NCI-H446 (cell line): ENCODE measurements at regions not wholly inside any gene's neighbourhood (a gene's known extent, or its start where the extent isn't known, plus 50 kb on each side); places are given as distances from the start of the nearest gene placed in this dataset.
"Not testable (repeated sequence)": the region's sequence is repeated elsewhere in the genome, so short reads cannot be mapped to it uniquely, and the experiment has no call there.

ENCODE experiments used
- DNase-seq, 2 experiments: peaks; one replicate each; lab custom pipeline; 2025; lab: John Stamatoyannopoulos, UW

GRCh38 chr20:12201289-12201991 lies 283.7 kb downstream of the BTBD3 start:
- no peak for DNase-seq

GRCh38 chr20:12203399-12203798 lies 285.7 kb downstream of the BTBD3 start:
- DNase-seq, result no peak

DNA sequence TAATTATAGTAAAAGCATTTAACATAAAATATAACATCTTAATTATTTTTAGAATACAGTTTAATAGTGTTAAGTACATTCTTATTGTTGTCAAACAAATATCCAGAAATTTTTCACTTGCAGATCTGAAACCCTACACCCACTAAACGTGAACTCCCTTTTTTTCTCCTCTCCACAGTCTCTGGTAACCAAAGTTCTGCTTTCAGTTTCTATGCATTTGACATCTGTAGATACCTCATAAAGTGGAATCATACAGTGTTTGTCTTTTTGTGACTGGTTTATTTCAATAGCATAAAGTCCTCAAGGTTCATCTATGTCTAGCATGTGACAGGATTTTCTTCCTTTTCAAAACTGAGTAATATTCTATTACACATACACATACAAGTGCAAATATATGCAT lies 286.3 kb downstream of the BTBD3 start:
- no peak for DNase-seq

DNA sequence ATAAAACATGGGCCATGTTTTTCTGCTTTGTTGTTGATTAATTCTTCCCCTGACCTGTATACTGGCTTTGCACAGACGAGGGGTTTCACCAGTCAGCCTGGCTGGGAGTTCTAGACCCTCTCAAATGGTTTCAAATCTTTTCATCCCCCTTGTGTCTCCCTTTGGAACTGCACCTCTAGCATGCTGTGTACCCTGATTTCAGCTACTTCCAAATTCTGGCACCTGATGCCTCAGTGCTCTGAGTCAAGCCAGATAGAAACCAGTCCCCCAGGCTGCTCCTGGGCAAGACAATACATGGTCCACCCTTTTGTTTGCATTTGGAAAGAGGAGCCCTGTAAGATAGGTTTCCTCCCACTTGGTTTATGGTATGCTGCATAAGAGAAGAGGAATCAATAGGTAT lies 290.2 kb downstream of the BTBD3 start:
- peak; percentile 31 to 44 for DNase-seq

- DNase-seq, result no peak
Observed at GRCh38 chr20:12210591-12210990, 292.9 kb downstream of the BTBD3 start.

- DNase-seq, result no peak
Observed at GRCh38 chr20:12211361-12211760, 293.7 kb downstream of the BTBD3 start.

DNA sequence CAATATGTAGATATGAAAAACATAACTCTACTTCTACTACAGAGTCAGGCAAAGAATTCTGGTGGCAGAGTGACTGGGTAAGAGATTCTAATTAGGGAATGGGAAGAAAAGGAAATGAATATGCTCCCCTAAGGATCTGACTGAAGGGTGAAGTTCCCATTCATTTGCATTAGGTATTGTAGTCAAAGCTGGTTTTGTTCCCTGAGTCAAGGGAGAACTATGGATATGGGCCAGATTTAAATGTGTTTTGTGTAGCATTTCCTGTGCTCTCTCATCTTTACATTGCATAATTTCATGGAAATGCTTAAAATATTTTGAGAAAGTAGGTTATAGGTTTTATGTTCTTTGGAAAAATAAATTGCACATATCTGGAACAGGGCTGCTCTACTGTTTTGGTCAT lies 299.7 kb downstream of the BTBD3 start:
- no peak for DNase-seq

- no peak for DNase-seq
Observed at GRCh38 chr20:12219798-12220197, 302.1 kb downstream of the BTBD3 start.

DNA sequence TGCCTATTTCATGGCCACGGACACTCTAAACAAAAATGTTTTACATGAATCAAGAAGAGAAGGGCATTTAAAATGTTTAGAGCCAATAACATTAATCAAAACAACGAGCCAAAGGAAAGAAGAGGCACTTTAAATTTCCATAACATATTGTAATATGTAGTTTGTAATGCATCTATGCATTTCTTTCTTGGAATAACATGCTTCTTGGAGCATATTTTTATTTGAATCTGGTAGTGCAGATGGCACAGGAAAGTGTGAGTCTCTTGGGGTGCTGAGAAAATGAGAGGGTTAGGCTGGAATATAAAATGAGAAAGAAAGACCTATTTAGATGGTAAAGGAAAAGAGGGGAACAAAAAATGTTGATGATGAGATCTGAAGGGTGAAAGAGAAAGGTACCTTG lies 305.4 kb downstream of the BTBD3 start:
- no peak for DNase-seq

GRCh38 chr20:12225898-12226297 lies 308.2 kb downstream of the BTBD3 start:
- DNase-seq, result no peak

DNA sequence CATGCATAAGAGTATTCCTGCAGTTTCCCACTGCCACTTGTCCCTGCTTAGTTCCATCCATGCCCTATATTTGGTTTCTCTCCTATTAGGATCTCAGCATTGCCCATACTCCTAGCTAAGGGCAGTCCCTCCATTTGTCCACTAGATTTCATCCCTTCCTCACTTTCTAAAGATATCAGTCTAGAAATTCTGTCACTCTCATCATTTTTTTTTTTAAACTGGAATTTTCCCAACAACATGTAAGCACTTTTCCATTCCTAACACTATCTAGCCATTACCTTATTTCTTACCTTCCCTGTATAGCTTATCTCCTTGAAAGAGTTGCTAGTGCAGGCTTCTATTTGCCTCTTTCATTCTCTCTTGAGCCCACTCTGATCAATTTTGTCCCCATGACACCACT lies 312.2 kb downstream of the BTBD3 start:
- no peak for DNase-seq

DNA sequence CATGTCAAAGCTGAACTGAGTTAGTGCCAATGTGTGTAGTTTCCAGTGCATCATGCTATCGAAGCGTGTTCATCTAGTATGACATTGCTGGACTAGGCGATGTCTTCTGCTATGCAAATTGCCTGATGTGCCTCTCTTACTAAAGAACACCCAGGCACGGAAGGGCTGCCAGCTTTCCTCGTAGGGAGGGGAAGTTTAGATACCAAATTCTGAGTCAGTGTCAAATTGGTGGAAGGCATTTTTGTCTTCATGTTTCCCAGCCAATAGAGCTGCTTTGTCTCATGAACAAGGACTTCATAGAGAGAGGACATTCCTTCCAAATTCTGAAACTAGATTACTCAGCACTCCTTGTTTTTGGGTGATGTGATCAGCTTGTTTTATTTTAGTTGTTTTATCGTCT lies 320.1 kb downstream of the BTBD3 start:
- DNase-seq, result peak in 1 of 2 experiments; percentile 29

DNA sequence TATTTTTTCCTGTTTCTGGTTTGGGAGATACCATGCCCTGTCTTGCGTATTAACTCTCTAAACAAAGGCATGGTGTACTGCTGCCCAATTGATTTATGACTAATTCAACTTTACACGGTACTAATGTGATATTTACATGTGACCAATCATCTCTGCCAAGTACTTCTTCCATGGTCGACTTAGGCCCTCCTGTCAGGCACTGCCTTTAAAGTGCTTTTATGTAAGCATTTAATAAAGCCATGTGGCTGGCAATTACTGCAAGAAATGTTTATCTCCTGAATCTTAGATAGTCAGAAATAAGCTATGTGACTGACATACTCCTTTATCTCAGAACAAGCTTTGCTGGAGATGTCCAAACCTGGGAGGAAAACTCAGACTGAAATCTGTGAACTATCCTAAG lies 323.4 kb downstream of the BTBD3 start:
- DNase-seq, result peak in 1 of 2 experiments; percentile 8

GRCh38 chr20:12243327-12243726 lies 325.6 kb downstream of the BTBD3 start:
- no peak for DNase-seq

DNA sequence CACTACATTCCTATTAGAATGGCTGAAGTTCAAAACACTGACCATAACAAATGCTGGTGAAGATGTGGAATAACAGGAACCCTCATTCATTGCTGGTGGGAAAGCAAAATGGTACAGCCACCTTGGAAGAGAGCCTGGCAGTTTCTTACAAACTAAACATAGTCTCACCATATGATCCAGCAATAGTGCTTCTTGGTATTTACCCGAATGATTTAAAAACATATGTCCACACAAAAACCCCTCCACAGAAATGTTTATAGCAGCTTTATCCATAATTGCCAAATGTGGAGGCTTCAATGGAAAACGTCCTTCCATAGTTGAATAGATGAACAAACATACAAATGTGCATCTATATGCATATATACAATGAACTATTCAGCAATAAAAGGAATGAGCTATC lies 330.8 kb downstream of the BTBD3 start:
- DNase-seq, result no peak

- not testable (repeated sequence) for DNase-seq
Observed at GRCh38 chr20:12250661-12251060, 333.0 kb downstream of the BTBD3 start.

DNA sequence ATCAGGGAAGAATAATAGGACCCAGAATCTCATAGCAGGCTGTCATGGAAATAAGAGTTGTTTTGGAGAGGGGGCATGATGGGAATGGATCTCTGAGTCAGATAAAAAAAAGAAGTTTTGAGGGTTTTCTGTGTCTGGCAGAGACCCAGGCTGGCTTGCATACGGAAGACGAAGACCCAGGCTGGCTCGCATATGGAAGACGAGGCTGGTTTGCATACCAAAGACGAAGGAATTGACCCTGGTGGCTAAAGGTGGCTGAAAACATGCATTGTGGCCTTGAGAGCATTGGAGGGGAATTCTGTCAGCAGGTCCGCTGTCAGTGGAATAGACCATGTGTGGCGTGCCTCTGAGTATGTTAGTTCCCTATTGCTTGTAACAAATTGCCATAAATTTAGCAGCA lies 335.1 kb downstream of the BTBD3 start:
- DNase-seq, result no peak

DNA sequence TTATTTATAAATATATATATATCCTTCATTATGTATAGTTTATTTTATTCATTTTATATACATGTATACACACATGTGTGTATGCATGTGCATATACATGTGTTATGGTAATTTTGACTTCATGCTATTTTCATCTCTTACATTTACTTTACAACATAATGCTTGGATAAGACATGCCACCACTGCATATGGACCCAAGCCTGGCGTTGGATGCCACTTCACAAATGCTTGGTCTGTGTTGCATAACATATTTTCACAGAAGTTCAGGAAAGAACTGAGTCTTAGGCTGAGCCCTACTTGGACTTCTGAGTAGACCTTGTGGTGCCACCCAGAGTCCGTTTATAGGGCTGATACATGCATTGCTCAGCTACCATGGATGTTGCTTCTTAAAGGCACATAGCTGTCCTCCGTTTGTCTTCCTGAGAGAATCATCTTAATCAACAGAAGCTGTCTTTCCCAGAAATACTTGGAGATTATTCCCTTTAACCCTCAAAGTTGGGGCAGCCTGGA lies 337.8 kb downstream of the BTBD3 start:
- DNase-seq, result peak in 1 of 2 experiments; percentile 5

- no peak for DNase-seq
Observed at GRCh38 chr20:12256806-12257205, 339.1 kb downstream of the BTBD3 start.

DNA sequence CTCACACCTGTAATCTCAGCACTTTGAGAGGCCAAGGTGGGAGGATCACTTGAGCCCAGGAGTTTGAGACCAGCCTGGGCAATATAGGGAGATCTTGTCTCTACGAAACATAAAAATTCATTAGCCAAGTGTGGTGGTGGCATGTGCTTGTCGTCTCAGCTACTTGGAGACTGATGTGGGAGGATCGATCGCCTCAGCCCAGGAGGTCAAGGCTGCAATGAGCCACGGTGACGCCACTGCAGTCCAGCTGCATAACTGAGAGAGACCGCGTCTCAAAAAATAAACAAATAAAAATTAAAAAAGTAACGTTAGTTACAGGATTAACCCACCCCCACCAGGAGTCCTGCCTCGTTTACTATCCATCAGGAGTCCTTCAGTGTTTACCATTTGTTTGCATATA lies 345.1 kb downstream of the BTBD3 start:
- DNase-seq, result no peak

DNA sequence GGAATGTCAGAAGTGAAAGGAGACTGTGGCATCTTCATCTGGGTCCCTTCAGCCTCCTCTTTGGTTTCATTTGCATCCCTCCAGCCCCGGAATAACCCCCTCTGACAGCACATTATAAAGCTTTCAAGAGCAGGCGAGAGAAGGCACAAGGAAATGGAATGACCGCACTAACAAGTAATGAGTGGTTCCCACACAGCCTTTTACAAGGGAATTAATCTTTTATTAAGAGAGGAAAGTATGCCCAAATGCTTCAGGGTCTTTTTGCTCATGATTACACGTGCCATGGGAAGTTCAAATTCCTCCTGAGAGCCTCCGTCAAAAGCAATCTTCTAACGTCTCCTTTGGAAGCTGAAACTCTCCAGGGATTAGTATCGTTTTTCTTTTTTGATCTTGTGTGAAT lies 347.0 kb downstream of the BTBD3 start:
- DNase-seq, result no peak

- DNase-seq, result no peak
Observed at GRCh38 chr20:12265662-12266061, 348.0 kb downstream of the BTBD3 start.

DNA sequence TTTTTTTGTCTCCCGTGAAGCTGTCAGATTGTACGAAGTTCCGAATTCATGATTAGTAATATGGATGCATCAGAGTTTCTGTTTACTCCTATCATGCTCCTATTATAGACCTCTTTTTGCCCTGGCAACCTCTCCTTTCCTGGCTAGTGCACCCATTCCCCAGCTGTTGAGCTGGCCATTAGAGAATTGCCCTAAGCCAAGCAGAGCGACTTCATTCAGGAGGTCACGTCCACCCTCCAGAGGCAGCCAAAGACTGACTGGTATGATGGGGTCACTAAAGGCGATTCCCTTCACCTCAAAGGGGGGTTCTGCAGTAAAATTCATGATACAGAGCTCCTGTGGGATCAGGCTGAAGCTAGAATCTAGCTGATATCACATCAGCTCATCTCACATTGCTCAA lies 351.9 kb downstream of the BTBD3 start:
- DNase-seq, result no peak

DNA sequence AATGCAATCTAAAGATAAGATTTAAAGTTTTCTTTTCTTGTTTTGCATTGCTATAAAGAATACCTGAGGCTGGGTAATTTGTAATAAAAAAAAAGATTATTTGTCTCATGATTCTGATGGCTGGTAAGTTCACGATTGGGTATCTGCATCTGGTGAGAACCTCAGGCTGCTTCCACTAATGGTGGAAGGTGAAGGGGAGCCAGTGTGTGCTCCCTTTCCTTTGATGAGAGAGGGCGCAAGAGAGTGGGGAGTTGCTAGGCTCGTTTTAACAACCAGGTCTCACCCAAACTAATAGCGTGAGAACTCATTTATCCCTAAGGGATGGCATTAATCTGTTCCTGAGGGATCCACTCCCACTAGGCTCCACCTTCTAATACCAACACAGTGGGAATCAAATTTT lies 353.2 kb downstream of the BTBD3 start:
- DNase-seq, result no peak
